ENCODE measurements at regions not wholly inside any gene's neighbourhood (a gene's known extent, or its start where the extent isn't known, plus 50 kb on each side); places are given as distances from the start of the nearest gene placed in this dataset.

DNA sequence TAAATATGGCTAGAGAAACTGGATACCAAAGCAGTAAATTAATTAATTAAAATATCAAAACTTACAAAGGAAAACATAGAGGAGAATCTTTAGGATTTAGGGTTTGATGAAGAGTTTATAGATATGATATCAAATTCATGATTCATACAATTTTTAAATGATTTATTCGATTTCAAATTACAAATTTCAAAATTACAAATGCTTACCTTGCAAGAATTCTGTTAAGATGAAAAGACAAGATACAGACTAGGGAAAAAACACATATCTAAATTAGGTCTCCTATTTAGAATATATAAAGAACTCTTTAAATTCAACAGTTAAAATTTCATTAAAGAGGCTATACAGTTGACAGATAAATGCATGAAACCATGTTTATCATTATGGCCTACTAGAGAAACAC lies 930.7 kb downstream of the ZPLD1 start:
- Histone ChIP-seq H3K4me3 (no peak overlapping the region), H3K9me3 (no peaks in the 10 kb centered on the region), H3K27me3 (replicated peaks; ENCODE audit: insufficient read depth) (no peaks in the 10 kb centered on the region), H3K36me3 (no peaks in the 10 kb centered on the region), H3K27ac (no peak overlapping the region), H3K4me1 (ENCODE audit: control insufficient read depth in 1 of 2, low read depth in 2 of 2) (no peaks in the 10 kb centered on the region)
- TF ChIP-seq, protein P1, sequence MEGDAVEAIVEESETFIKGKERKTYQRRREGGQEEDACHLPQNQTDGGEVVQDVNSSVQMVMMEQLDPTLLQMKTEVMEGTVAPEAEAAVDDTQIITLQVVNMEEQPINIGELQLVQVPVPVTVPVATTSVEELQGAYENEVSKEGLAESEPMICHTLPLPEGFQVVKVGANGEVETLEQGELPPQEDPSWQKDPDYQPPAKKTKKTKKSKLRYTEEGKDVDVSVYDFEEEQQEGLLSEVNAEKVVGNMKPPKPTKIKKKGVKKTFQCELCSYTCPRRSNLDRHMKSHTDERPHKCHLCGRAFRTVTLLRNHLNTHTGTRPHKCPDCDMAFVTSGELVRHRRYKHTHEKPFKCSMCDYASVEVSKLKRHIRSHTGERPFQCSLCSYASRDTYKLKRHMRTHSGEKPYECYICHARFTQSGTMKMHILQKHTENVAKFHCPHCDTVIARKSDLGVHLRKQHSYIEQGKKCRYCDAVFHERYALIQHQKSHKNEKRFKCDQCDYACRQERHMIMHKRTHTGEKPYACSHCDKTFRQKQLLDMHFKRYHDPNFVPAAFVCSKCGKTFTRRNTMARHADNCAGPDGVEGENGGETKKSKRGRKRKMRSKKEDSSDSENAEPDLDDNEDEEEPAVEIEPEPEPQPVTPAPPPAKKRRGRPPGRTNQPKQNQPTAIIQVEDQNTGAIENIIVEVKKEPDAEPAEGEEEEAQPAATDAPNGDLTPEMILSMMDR (IDR thresholded peaks at IDR 0.05): no peak
- no peak for DNase-seq (ENCODE audit: low spot score)
- ATAC-seq (ENCODE audit: insufficient number of reproducible peaks, low FRiP score, low read depth): no peak

DNA sequence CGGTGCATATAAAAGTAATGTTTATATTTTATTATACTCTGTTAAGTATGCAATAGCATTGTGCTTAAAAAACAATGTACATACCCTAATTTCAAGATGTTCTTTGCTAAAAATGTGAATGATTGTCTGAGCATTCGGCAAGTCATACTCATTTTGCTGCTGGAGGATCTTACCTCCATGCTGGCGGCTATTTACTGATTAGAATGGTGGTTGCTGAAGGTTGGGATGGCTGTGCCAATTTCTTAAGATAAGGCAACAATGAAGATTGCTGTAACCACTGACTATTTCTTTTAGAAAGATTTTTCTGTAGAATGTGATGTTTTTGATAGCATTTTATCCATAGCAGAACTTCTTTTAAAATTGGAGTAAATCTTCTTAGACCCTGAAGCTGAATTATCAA lies 932.7 kb downstream of the ZPLD1 start:
- DNase-seq (ENCODE audit: low spot score) (no peak), ATAC-seq (ENCODE audit: insufficient number of reproducible peaks, low FRiP score, low read depth) (no peak)
- H3K27ac ChIP-seq: no peak overlapping the region
- H3K36me3 ChIP-seq: no peaks in the 10 kb centered on the region
- H3K4me1 ChIP-seq (ENCODE audit: control insufficient read depth in 1 of 2, low read depth in 2 of 2): no peaks in the 10 kb centered on the region
- H3K9me3 ChIP-seq: no peaks in the 10 kb centered on the region
- no peak overlapping the region for H3K4me3 ChIP-seq
- H3K27me3 ChIP-seq (replicated peaks; ENCODE audit: insufficient read depth): no peaks in the 10 kb centered on the region
- TF ChIP-seq, protein P1 (IDR thresholded peaks at IDR 0.05): no peak

DNA sequence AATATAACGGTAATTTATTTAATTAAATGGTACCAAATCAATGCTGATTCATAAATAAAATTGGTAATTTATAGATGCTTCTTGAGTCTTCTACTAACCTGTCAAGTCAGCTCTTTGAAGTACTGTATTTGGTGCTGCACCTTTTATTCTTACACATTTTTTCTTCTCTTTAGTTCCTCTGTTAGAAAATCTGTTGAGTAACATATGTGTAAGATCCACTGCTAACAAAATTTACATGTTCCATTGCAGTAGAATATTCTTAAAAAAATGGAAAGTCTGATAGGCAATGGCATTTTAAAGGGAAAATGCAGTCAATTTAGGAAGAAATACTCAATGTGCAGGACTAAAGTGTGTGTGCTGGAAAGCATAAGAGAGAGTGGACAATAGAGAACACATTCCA lies 936.6 kb downstream of the ZPLD1 start:
- TF ChIP-seq, protein P1 (IDR thresholded peaks at IDR 0.05): no peak
- Histone ChIP-seq H3K27me3 (replicated peaks; ENCODE audit: insufficient read depth) (no peaks in the 10 kb centered on the region), H3K9me3 (no peaks in the 10 kb centered on the region), H3K4me1 (ENCODE audit: control insufficient read depth in 1 of 2, low read depth in 2 of 2) (no peaks in the 10 kb centered on the region), H3K4me3 (no peak overlapping the region), H3K27ac (no peak overlapping the region), H3K36me3 (no peaks in the 10 kb centered on the region)
- no peak for ATAC-seq (ENCODE audit: insufficient number of reproducible peaks, low FRiP score, low read depth)
- DNase-seq (ENCODE audit: low spot score): no peak

DNA sequence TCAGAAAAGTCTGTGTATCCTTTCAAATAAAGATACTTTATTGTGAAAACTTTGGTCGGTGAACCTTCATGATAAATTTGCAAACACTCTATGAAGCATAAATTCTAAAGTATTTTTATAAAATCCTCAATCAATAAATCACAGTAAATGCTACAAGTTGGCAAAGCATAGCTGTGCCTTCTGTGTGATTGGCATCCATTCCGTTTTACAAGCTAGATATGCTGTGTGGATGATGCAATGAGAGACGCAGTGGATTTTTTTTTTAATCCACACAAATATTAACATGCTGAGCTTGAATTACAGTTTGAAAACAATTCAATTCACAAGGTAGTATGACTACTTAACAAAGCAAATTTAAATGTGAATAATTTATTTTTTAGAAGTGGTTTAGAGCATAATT lies 937.2 kb downstream of the ZPLD1 start:
- Histone ChIP-seq H3K27ac (no peak overlapping the region), H3K36me3 (no peaks in the 10 kb centered on the region), H3K4me3 (no peak overlapping the region), H3K4me1 (ENCODE audit: control insufficient read depth in 1 of 2, low read depth in 2 of 2) (no peaks in the 10 kb centered on the region), H3K27me3 (replicated peaks; ENCODE audit: insufficient read depth) (no peaks in the 10 kb centered on the region), H3K9me3 (no peaks in the 10 kb centered on the region)
- DNase-seq (ENCODE audit: low spot score): no peak
- TF ChIP-seq, protein P1 (IDR thresholded peaks at IDR 0.05): no peak
- ATAC-seq (ENCODE audit: insufficient number of reproducible peaks, low FRiP score, low read depth): no peak

DNA sequence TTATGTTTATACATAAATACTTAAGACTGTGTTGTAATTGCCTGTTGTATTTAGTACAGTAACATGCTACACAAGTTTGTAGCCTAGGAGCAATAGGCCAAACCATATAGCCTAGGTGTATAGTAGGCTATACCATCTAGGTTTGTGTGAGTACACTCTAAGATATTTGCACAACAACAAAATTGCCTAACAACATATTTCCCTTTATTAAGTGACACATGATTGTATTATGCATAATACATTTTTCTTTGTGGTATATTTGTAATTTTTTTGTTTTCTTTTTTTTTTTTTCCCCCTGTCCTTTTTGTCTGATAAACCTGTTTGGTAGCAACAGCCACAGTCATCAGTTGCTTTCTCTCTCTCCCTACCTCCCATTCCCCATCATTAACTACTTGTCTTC lies 945.6 kb downstream of the ZPLD1 start:
- no peak for ATAC-seq (ENCODE audit: insufficient number of reproducible peaks, low FRiP score, low read depth)
- H3K27me3 ChIP-seq (replicated peaks; ENCODE audit: insufficient read depth): no peaks in the 10 kb centered on the region

More for the DNA sequence above, 945.6 kb downstream of the ZPLD1 start:
- Histone ChIP-seq H3K4me3 (no peak overlapping the region), H3K4me1 (ENCODE audit: control insufficient read depth in 1 of 2, low read depth in 2 of 2) (no peaks in the 10 kb centered on the region), H3K27ac (no peak overlapping the region), H3K36me3 (no peaks in the 10 kb centered on the region), H3K9me3 (no peaks in the 10 kb centered on the region)
- TF ChIP-seq, protein P1 (IDR thresholded peaks at IDR 0.05): no peak
- DNase-seq (ENCODE audit: low spot score): no peak

All from thoracic aorta (tissue), 2 donors.